GM12878 (cell line): ENCODE measurements at regions not wholly inside any gene's neighbourhood (a gene's known extent, or its start where the extent isn't known, plus 50 kb on each side); places are given as distances from the start of the nearest gene placed in this dataset.

Experiments
- ATAC-seq: fragments of 200-7000 bp; cut with Tn5 transposase; 3 replicates; pipeline ENCODE4 v1.9.1; 2020; ENCODE audit warnings: mild to moderate bottlenecking, moderate library complexity
- BruUV-seq: library from RNA; stranded (reverse); fragments of 400-500 nt; replicated peaks from 2 replicates; lab custom pipeline; 2021; lab: Mats Ljungman, UMichigan
- CTCF ChIA-PET: fragments of 300-600 bp; sonication (Branson Sonifier 250); formaldehyde crosslinking; extraction: SDS; loops from one replicate; lab custom pipeline; 2021; ENCODE audit warnings: inconsistent platforms; lab: Yijun Ruan, JAX
- POLR2A ChIA-PET: fragments of 350-600 bp; formaldehyde crosslinking; extraction: SDS; loops from one replicate; lab custom pipeline; 2021; ENCODE audit warnings: inconsistent platforms; lab: Charles Lee
- RAD21 ChIA-PET: fragments of 300-600 bp; sonication (Branson Sonifier 250); formaldehyde crosslinking; loops from one replicate; lab custom pipeline; 2023; ENCODE audit warnings: antibody characterized with exemption; ENCODE audit not compliant: unreplicated experiment; lab: Charles Lee
- SMC1A ChIA-PET: fragments of 300-600 bp; sonication (Branson Sonifier 250); formaldehyde crosslinking; loops from one replicate; lab custom pipeline; 2023; ENCODE audit not compliant: unreplicated experiment, uncharacterized antibody; lab: Charles Lee
- DNase-seq: peaks from one replicate; pipeline ENCODE4 v3.0.0-alpha.2; 2011; ENCODE audit warnings: low read depth, low spot score
- FAIRE-seq: peaks from 3 replicates; lab custom pipeline; 2011; peaks lifted over from hg19 to GRCh38; lab: Jason Lieb, UNC
- H2AFZ ChIP-seq: 2 replicates; pipeline ENCODE4 v1.6.0; 2011; ENCODE audit warnings: low read depth, low read length, control low read depth; ENCODE audit not compliant: control insufficient read depth
- H3K27ac ChIP-seq: 2 replicates; pipeline ENCODE4 v1.5.1; 2011; ENCODE audit warnings: control low read depth; ENCODE audit not compliant: control insufficient read depth, insufficient read depth
- H3K27me3 ChIP-seq, 2 experiments: replicated peaks in 1 of 2; 2 replicates each; pipeline versions ENCODE4 v1.6.0 to v1.6.1; 2011; ENCODE audit warnings: low read length in 1 of 2; ENCODE audit not compliant: control insufficient read depth in 2 of 2, insufficient read depth in 2 of 2
- H3K36me3 ChIP-seq, 2 experiments: 2 replicates each; pipeline ENCODE4 v1.5.1; 2011; ENCODE audit warnings: low read length in 1 of 2; ENCODE audit not compliant: control insufficient read depth in 2 of 2, insufficient read depth in 2 of 2
- H3K4me1 ChIP-seq: 2 replicates; pipeline ENCODE4 v1.6.1; 2011; ENCODE audit warnings: mild to moderate bottlenecking, low read length, moderate library complexity, mixed read lengths; ENCODE audit not compliant: control insufficient read depth, insufficient read depth
- H3K4me2 ChIP-seq: 2 replicates; pipeline ENCODE4 v1.6.0; 2011; ENCODE audit warnings: control low read depth; ENCODE audit not compliant: control insufficient read depth, insufficient read depth
- H3K4me3 ChIP-seq: fragments of 200-600 bp; sonication (generic); 2 replicates; pipeline ENCODE4 v1.5.1; 2016
- H3K79me2 ChIP-seq: 2 replicates; pipeline ENCODE4 v1.6.0; 2011; ENCODE audit warnings: low read length; ENCODE audit not compliant: control insufficient read depth, insufficient read depth
- H3K9ac ChIP-seq: 2 replicates; pipeline ENCODE4 v1.8.0; 2011; ENCODE audit warnings: low read length, control low read depth, mixed read lengths; ENCODE audit not compliant: control insufficient read depth, insufficient read depth
- H3K9me3 ChIP-seq: replicated peaks from 3 replicates; pipeline ENCODE4 v1.5.1; 2011; ENCODE audit warnings: mild to moderate bottlenecking, low read length; ENCODE audit not compliant: control insufficient read depth, insufficient read depth
- H4K20me1 ChIP-seq: 2 replicates; pipeline ENCODE4 v1.6.0; 2011; ENCODE audit not compliant: control insufficient read depth, insufficient read depth
- CBX5 ChIP-seq: sonication (generic); IDR thresholded peaks from 2 replicates; pipeline ENCODE4 v1.6.1; 2016; ENCODE audit warnings: low read depth, moderate library complexity, mild to moderate bottlenecking, inconsistent platforms
- FOS ChIP-seq: IDR thresholded peaks from 3 replicates; pipeline ENCODE4 v1.6.1; 2011; ENCODE audit warnings: borderline replicate concordance; ENCODE audit not compliant: insufficient read length; ENCODE audit errors: extremely low read depth
- FOXK2 ChIP-seq: fragments of 450-650 bp; IDR thresholded peaks from 2 replicates; pipeline ENCODE4 v1.6.1; 2017; ENCODE audit warnings: mild to moderate bottlenecking, moderate library complexity
- KDM1A ChIP-seq: fragments of 200-600 bp; sonication (generic); IDR thresholded peaks from 2 replicates; pipeline ENCODE4 v1.6.1; 2016; ENCODE audit warnings: borderline replicate concordance
- MTA3 ChIP-seq: IDR thresholded peaks from 2 replicates; pipeline ENCODE4 v1.6.1; 2012; ENCODE audit warnings: low read length, inconsistent platforms, borderline replicate concordance
- PAX5 ChIP-seq: IDR thresholded peaks from 2 replicates; pipeline ENCODE4 v1.6.1; 2011; ENCODE audit warnings: low read depth, low read length, borderline replicate concordance
- POLR2AphosphoS5 ChIP-seq: IDR thresholded peaks from 2 replicates; pipeline ENCODE4 v1.6.1; 2011; ENCODE audit warnings: mild to moderate bottlenecking, low read length, inconsistent platforms
- RCOR1 ChIP-seq: conservative IDR thresholded peaks from 2 replicates; pipeline ENCODE4 v1.6.1; 2012; ENCODE audit warnings: low read depth, low read length, improper control_type of control experiment
- RELA ChIP-seq: fragments of 450-650 bp; IDR thresholded peaks from 2 replicates; pipeline ENCODE4 v1.8.0; 2014; ENCODE audit warnings: borderline replicate concordance; ENCODE audit not compliant: partially characterized antibody
- SPI1 ChIP-seq: IDR thresholded peaks from 2 replicates; pipeline ENCODE4 v1.6.1; 2011; ENCODE audit warnings: low read depth, mild to moderate bottlenecking, low read length, moderate library complexity, borderline replicate concordance; ENCODE audit not compliant: insufficient read depth
- SREBF2 ChIP-seq: IDR thresholded peaks from 2 replicates; pipeline ENCODE4 v1.6.1; 2012; ENCODE audit warnings: mild to moderate bottlenecking, low read length
- TCF3 ChIP-seq: IDR thresholded peaks from 2 replicates; pipeline ENCODE4 v1.6.1; 2012; ENCODE audit warnings: low read depth, mild to moderate bottlenecking, low read length, borderline replicate concordance; ENCODE audit not compliant: insufficient read depth
- WGBS: methylation state at CpG from one replicate; pipeline ENCODE4 v1.1.6; 2016; ENCODE audit warnings: low lambda C conversion rate; ENCODE audit not compliant: insufficient replicate concordance, insufficient coverage; ENCODE audit errors: missing lambda C conversion rate; 5-methylcytosine and 5-hydroxymethylcytosine counted together
- in situ Hi-C: fragments of 300-500 bp; cut with MboI; formaldehyde crosslinking; loops from 9 replicates; pipeline ENCODE4 v1.14.3; 2018; ENCODE audit warnings: mixed read lengths
- intact Hi-C: fragments of 100-400 bp; cut with micrococcal nuclease; formaldehyde crosslinking; loops from one replicate; pipeline ENCODE4 v1.14.2; 2022; ENCODE audit not compliant: unreplicated experiment
- TF ChIP-seq, protein P1 (sequence below): fragments of 450-650 bp; IDR thresholded peaks from 2 replicates; pipeline ENCODE4 v1.6.1; 2016; ENCODE audit warnings: mild to moderate bottlenecking
- TF ChIP-seq, protein P2 (sequence below): IDR thresholded peaks from 2 replicates; pipeline ENCODE4 v1.6.1; 2012; ENCODE audit warnings: improper control_type of control experiment, low read depth, low read length; ENCODE audit not compliant: insufficient replicate concordance

DNA sequence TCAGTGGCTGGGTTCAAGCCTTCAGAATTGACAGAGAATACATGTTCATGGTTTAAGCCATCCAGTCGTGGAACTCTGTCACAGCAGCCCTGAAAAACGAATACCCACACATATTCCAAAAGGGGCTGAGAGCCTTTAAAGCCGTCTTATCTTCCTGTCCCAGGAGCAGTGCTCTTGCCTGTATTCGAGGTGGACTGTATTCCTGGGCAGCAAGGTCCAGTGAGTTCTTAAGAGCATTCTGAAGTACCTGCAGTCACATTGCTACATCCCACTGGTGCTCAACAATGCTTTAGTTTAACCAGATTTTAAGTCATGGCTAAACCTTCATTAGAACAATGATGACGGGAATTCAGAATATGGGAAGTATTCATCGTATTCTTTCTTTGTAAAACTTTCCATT, 380.7 kb upstream of the KLF4 start:
- WGBS: 23% methylated on average over 6 of the region's 6 CpGs
- SMC1A ChIA-PET: no interaction called here
- Histone ChIP-seq H3K9ac (no peak overlapping the region), H3K27me3 (no peaks in the 10 kb centered on the region), H3K4me3 (no peak overlapping the region), H3K79me2 (no peaks in the 10 kb centered on the region), H3K36me3 (no peaks in the 10 kb centered on the region), H2AFZ (no peak overlapping the region), H3K4me2 (no peak overlapping the region), H3K4me1 (peaks cover 11% of the 10 kb centered on the region), H3K27ac (no peak overlapping the region), H4K20me1 (no peaks in the 10 kb centered on the region), H3K9me3 (no peaks in the 10 kb centered on the region)
- DNase-seq (no peak), FAIRE-seq (no peak), ATAC-seq (no peak)
- no peak for TF ChIP-seq CBX5
- no peak for TF ChIP-seq PAX5
- no peak for TF ChIP-seq FOS
- TF ChIP-seq, protein P1, sequence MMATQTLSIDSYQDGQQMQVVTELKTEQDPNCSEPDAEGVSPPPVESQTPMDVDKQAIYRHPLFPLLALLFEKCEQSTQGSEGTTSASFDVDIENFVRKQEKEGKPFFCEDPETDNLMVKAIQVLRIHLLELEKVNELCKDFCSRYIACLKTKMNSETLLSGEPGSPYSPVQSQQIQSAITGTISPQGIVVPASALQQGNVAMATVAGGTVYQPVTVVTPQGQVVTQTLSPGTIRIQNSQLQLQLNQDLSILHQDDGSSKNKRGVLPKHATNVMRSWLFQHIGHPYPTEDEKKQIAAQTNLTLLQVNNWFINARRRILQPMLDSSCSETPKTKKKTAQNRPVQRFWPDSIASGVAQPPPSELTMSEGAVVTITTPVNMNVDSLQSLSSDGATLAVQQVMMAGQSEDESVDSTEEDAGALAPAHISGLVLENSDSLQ: no peak
- no peak for TF ChIP-seq RCOR1
- no peak for TF ChIP-seq FOXK2
- TF ChIP-seq SREBF2: no peak
- no peak for TF ChIP-seq RELA
- no peak for TF ChIP-seq KDM1A
- no peak for TF ChIP-seq MTA3
- no peak for TF ChIP-seq SPI1
- TF ChIP-seq, protein P2, sequence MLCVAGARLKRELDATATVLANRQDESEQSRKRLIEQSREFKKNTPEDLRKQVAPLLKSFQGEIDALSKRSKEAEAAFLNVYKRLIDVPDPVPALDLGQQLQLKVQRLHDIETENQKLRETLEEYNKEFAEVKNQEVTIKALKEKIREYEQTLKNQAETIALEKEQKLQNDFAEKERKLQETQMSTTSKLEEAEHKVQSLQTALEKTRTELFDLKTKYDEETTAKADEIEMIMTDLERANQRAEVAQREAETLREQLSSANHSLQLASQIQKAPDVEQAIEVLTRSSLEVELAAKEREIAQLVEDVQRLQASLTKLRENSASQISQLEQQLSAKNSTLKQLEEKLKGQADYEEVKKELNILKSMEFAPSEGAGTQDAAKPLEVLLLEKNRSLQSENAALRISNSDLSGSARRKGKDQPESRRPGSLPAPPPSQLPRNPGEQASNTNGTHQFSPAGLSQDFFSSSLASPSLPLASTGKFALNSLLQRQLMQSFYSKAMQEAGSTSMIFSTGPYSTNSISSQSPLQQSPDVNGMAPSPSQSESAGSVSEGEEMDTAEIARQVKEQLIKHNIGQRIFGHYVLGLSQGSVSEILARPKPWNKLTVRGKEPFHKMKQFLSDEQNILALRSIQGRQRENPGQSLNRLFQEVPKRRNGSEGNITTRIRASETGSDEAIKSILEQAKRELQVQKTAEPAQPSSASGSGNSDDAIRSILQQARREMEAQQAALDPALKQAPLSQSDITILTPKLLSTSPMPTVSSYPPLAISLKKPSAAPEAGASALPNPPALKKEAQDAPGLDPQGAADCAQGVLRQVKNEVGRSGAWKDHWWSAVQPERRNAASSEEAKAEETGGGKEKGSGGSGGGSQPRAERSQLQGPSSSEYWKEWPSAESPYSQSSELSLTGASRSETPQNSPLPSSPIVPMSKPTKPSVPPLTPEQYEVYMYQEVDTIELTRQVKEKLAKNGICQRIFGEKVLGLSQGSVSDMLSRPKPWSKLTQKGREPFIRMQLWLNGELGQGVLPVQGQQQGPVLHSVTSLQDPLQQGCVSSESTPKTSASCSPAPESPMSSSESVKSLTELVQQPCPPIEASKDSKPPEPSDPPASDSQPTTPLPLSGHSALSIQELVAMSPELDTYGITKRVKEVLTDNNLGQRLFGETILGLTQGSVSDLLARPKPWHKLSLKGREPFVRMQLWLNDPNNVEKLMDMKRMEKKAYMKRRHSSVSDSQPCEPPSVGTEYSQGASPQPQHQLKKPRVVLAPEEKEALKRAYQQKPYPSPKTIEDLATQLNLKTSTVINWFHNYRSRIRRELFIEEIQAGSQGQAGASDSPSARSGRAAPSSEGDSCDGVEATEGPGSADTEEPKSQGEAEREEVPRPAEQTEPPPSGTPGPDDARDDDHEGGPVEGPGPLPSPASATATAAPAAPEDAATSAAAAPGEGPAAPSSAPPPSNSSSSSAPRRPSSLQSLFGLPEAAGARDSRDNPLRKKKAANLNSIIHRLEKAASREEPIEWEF: no peak
- TF ChIP-seq TCF3: no peak
- no peak for TF ChIP-seq POLR2AphosphoS5
- in situ Hi-C loops (no loop called here), intact Hi-C loops (no loop called here)
- CTCF ChIA-PET: no interaction called here
- POLR2A ChIA-PET: no interaction called here
- BruUV-seq: no TSS peak
- RAD21 ChIA-PET: no interaction called here
